AG09309 (cell line): ENCODE measurements at regions not wholly inside any gene's neighbourhood (a gene's known extent, or its start where the extent isn't known, plus 50 kb on each side); places are given as distances from the start of the nearest gene placed in this dataset.

Experiments used
- DNase-seq: peaks from one replicate; pipeline ENCODE4 v3.0.0-alpha.2; 2010; ENCODE audit warnings: low read depth
- H3K4me3 ChIP-seq: 2 replicates; pipeline ENCODE4 v1.5.1; 2011; ENCODE audit warnings: mild to moderate bottlenecking, low read depth, low read length, moderate library complexity; ENCODE audit not compliant: control insufficient read depth
- CTCF ChIP-seq: IDR thresholded peaks from 2 replicates; pipeline ENCODE4 v1.5.1; 2011; ENCODE audit warnings: mild to moderate bottlenecking, low read depth, low read length, inconsistent platforms; ENCODE audit not compliant: insufficient read depth, control insufficient read depth; ENCODE audit errors: missing control alignments

GRCh38 chr9:113701774-113702755 is 174.0 kb upstream of the ZNF618 start:
- TF ChIP-seq CTCF: no peak
- H3K4me3 ChIP-seq: no peak overlapping the region
- no peak for DNase-seq

- TF ChIP-seq CTCF: no peak
- no peak for DNase-seq
- no peak overlapping the region for H3K4me3 ChIP-seq
Measured at GRCh38 chr9:113705306-113705927, 170.7 kb upstream of the ZNF618 start.

GRCh38 chr9:113705928-113706519 is 170.1 kb upstream of the ZNF618 start:
- no peak for DNase-seq
- no peak overlapping the region for H3K4me3 ChIP-seq
- no peak for TF ChIP-seq CTCF

GRCh38 chr9:113707953-113708695 is 168.0 kb upstream of the ZNF618 start:
- TF ChIP-seq CTCF: no peak
- DNase-seq: no peak
- no peak overlapping the region for H3K4me3 ChIP-seq

GRCh38 chr9:113708821-113709713 is 167.0 kb upstream of the ZNF618 start:
- no peak for DNase-seq
- H3K4me3 ChIP-seq: no peak overlapping the region
- no peak for TF ChIP-seq CTCF
